B cell (primary cell): ENCODE measurements at regions not wholly inside any gene's neighbourhood (a gene's known extent, or its start where the extent isn't known, plus 50 kb on each side); places are given as distances from the start of the nearest gene placed in this dataset.

Experiments
- ATAC-seq: fragments of 200-7000 bp; cut with Tn5 transposase; one replicate; pipeline ENCODE4 v1.10.0; 2021; ENCODE audit warnings: low read depth, mild to moderate bottlenecking, moderate number of reproducible peaks, moderate library complexity
- CTCF ChIA-PET: fragments of 350-600 bp; sonication (Branson Sonifier 250); formaldehyde crosslinking; loops from one replicate; lab custom pipeline; 2021; ENCODE audit warnings: antibody characterized with exemption, inconsistent platforms; lab: Charles Lee
- POLR2A ChIA-PET: fragments of 350-600 bp; sonication (Branson Sonifier 250); formaldehyde crosslinking; loops from one replicate; lab custom pipeline; 2021; ENCODE audit warnings: antibody characterized with exemption; lab: Charles Lee
- DNase-seq: peaks from one replicate; pipeline ENCODE4 v3.0.0; 2013
- H2AFZ ChIP-seq: 2 replicates; pipeline ENCODE4 v1.6.1; 2012; ENCODE audit warnings: mild to moderate bottlenecking, low read depth, low read length; ENCODE audit not compliant: insufficient read depth, poor library complexity, severe bottlenecking
- H3K27ac ChIP-seq, 2 donors: 1 replicate in 1 of 2; 2 replicates in 1 of 2; pipeline ENCODE4 v1.5.1; 2012 to 2013; ENCODE audit warnings: low read length in 2 of 2, mild to moderate bottlenecking in 2 of 2, moderate library complexity in 1 of 2
- H3K27me3 ChIP-seq, 4 experiments: fragments of 200-600 bp in 1 of 4; sonication (generic) in 1 of 4; replicated peaks in 1 of 4; 1 replicate in 2 of 4; 2 replicates in 2 of 4; pipeline versions ENCODE4 v1.6.1 to v1.7.0; 2013 to 2016; ENCODE audit warnings: low read length in 3 of 4, mild to moderate bottlenecking in 2 of 4, mixed read lengths in 1 of 4, moderate library complexity in 1 of 4; ENCODE audit not compliant: insufficient read depth in 4 of 4, control insufficient read depth in 3 of 4; ENCODE audit errors: control extremely low read depth in 1 of 4
- H3K36me3 ChIP-seq, 2 experiments: replicated peaks in 1 of 2; 1 replicate in 1 of 2; 2 replicates in 1 of 2; pipeline versions ENCODE4 v1.6.1 to v1.7.1; 2013; ENCODE audit warnings: low read length in 1 of 2; ENCODE audit not compliant: insufficient read depth in 2 of 2, control insufficient read depth in 1 of 2; ENCODE audit errors: control extremely low read depth in 1 of 2, extremely low read depth in 1 of 2
- H3K4me1 ChIP-seq, 2 donors: fragments of 200-600 bp in 1 of 2; sonication (generic) in 1 of 2; 1 replicate in 1 of 2; 2 replicates in 1 of 2; pipeline versions ENCODE4 v1.5.1 to v1.6.1; 2013 to 2017; ENCODE audit warnings: low read length in 2 of 2; ENCODE audit not compliant: control insufficient read depth in 2 of 2, insufficient read depth in 2 of 2
- H3K4me2 ChIP-seq: replicated peaks from 2 replicates; pipeline ENCODE3; 2012; ENCODE audit warnings: mild to moderate bottlenecking, low read depth, low read length; ENCODE audit not compliant: poor library complexity, severe bottlenecking
- H3K4me3 ChIP-seq, 5 experiments: fragments of 200-600 bp in 1 of 5; sonication (generic) in 1 of 5; 1 replicate in 3 of 5; 2 replicates in 2 of 5; pipeline versions ENCODE4 v1.5.1 to v1.7.0; 2011 to 2016; ENCODE audit warnings: low read length in 4 of 5, mild to moderate bottlenecking in 4 of 5, low read depth in 2 of 5, control low read depth in 1 of 5, moderate library complexity in 1 of 5; ENCODE audit not compliant: insufficient read depth in 1 of 5; ENCODE audit errors: control extremely low read depth in 1 of 5, extremely low read depth in 1 of 5
- H3K79me2 ChIP-seq: fragments of 200-600 bp; sonication (generic); one replicate; pipeline ENCODE4 v1.6.0; 2016; ENCODE audit warnings: low read length; ENCODE audit not compliant: control insufficient read depth, insufficient read depth
- H3K9ac ChIP-seq: fragments of 200-600 bp; sonication (generic); 2 replicates; pipeline ENCODE4 v1.6.1; 2017; ENCODE audit warnings: mild to moderate bottlenecking, low read length, moderate library complexity
- H3K9me3 ChIP-seq, 3 donors: one replicate each; pipeline versions ENCODE4 v1.6.1 to v1.7.1; 2013; ENCODE audit warnings: low read length in 2 of 3; ENCODE audit not compliant: control insufficient read depth in 2 of 3, insufficient read depth in 1 of 3; ENCODE audit errors: control extremely low read depth in 1 of 3
- H4K20me1 ChIP-seq: 2 replicates; pipeline ENCODE4 v1.6.0; 2012; ENCODE audit warnings: mild to moderate bottlenecking, low read length; ENCODE audit not compliant: insufficient read depth, control insufficient read depth, poor library complexity, severe bottlenecking
- H3K27ac Mint-ChIP-seq: one replicate; pipeline ENCODE4 v1.8.0; 2021; ENCODE audit warnings: mixed read lengths
- H3K27me3 Mint-ChIP-seq: one replicate; pipeline ENCODE4 v1.8.0; 2021; ENCODE audit warnings: mixed read lengths
- H3K4me1 Mint-ChIP-seq: one replicate; pipeline ENCODE4 v1.8.0; 2021; ENCODE audit warnings: mixed read lengths
- H3K4me3 Mint-ChIP-seq: one replicate; pipeline ENCODE4 v1.8.0; 2021; ENCODE audit warnings: mixed read lengths
- H3K9me3 Mint-ChIP-seq: one replicate; pipeline ENCODE4 v1.8.0; 2022; ENCODE audit warnings: mixed read lengths; ENCODE audit not compliant: insufficient read depth
- CTCF ChIP-seq: fragments of 200-600 bp; IDR thresholded peaks from one replicate; pipeline ENCODE4 v1.8.0; 2022; ENCODE audit warnings: antibody characterized with exemption, mild to moderate bottlenecking
- EZH2 ChIP-seq: IDR thresholded peaks from 2 replicates; pipeline ENCODE4 v1.6.1; 2012; ENCODE audit warnings: borderline replicate concordance, low read depth, mild to moderate bottlenecking, moderate library complexity, low read length; ENCODE audit not compliant: insufficient read depth, poor library complexity, severe bottlenecking
- WGBS: methylation state at CpG from one replicate; pipeline ENCODE4 v1.1.5; 2013; ENCODE audit warnings: missing lambda C conversion rate; ENCODE audit not compliant: insufficient coverage; 5-methylcytosine and 5-hydroxymethylcytosine counted together
- intact Hi-C: fragments of 100-400 bp; cut with micrococcal nuclease; formaldehyde crosslinking; loops from one replicate; pipeline ENCODE4 v1.10.0; 2022

- DNase-seq (no peak), ATAC-seq (no peak)
- Histone ChIP-seq H3K4me1 (no peaks in the 10 kb centered on the region), H3K9ac (no peak overlapping the region), H4K20me1 (no peaks in the 10 kb centered on the region), H3K27me3 (peaks cover 0 to 63% (median 31%) of the 10 kb centered on the region in 4 experiments), H3K36me3 (no peaks in the 10 kb centered on the region), H3K27ac (no peak overlapping the region), H3K9me3 (no peaks in the 10 kb centered on the region), H3K4me2 (no peak overlapping the region), H2AFZ (no peak overlapping the region), H3K4me3 (no peak overlapping the region), H3K79me2 (no peaks in the 10 kb centered on the region)
- H3K27ac Mint-ChIP-seq: no peak overlapping the region
- no peaks in the 10 kb centered on the region for H3K9me3 Mint-ChIP-seq
- CTCF ChIA-PET: interaction anchor here (0.7 kb wide), 1 partner anchor 12 kb away, joined by 3 read pairs; no protein-coding TSS in a partner anchor
- H3K4me3 Mint-ChIP-seq: no peak overlapping the region
- TF ChIP-seq EZH2 (no peak), CTCF (no peak)
- POLR2A ChIA-PET: no interaction called here
- peaks cover 4% of the 10 kb centered on the region for H3K4me1 Mint-ChIP-seq
- WGBS: 100% methylated on average over 5 of the region's 6 CpGs
- intact Hi-C loops: no loop called here
- peaks cover 66% of the 10 kb centered on the region for H3K27me3 Mint-ChIP-seq
These were observed 108.9 kb upstream of the PROK2 start for GRCh38 chr3:71893702-71894479.

DNA sequence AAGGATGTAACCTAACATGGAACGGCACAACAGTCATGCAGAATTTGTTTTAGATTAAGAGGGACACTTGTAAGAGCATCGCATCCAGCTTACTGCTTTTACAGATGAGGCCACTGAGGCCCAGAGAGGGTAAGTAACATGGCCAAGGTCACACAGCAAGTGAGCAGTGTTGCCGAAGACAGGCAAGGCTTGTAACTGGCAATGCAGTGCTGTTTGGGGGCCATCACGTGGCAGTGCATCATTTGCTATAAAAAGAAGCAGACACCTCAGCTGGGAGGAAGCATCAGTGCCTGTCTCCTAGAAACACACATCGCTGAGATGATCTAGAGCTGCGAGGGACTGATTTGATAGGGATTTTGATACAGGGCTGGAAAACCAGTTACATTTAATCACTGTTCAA lies 108.2 kb upstream of the PROK2 start:
- Histone ChIP-seq H3K27ac (no peak overlapping the region), H3K4me3 (no peak overlapping the region), H3K36me3 (no peaks in the 10 kb centered on the region), H3K79me2 (no peaks in the 10 kb centered on the region), H2AFZ (no peak overlapping the region), H4K20me1 (no peaks in the 10 kb centered on the region), H3K9ac (no peak overlapping the region), H3K9me3 (no peaks in the 10 kb centered on the region), H3K4me2 (no peak overlapping the region), H3K27me3 (peaks cover 0 to 65% (median 27%) of the 10 kb centered on the region in 4 experiments), H3K4me1 (no peaks in the 10 kb centered on the region)
- Mint-ChIP-seq H3K27me3 (peaks cover 65% of the 10 kb centered on the region), H3K4me3 (no peak overlapping the region), H3K9me3 (no peaks in the 10 kb centered on the region), H3K27ac (no peak overlapping the region), H3K4me1 (peaks cover 4% of the 10 kb centered on the region)
- no peak for ATAC-seq
- 89% methylated on average over 6 of the region's 6 CpGs for WGBS
- POLR2A ChIA-PET: no interaction called here
- DNase-seq: no peak
- intact Hi-C loops: no loop called here
- CTCF ChIA-PET: interaction anchor here (0.7 kb wide), 1 partner anchor 12 kb away, joined by 3 read pairs; no protein-coding TSS in a partner anchor
- TF ChIP-seq CTCF: no peak
- TF ChIP-seq EZH2: no peak
